Activated T-cell treated with anti-CD3 and anti-CD28 coated beads, Interleukin-2, amount 50 U/mL, for 4 hours (primary cell): ENCODE measurements at regions not wholly inside any gene's neighbourhood (a gene's known extent, or its start where the extent isn't known, plus 50 kb on each side); places are given as distances from the start of the nearest gene placed in this dataset.
"Not testable (repeated sequence)": the region's sequence is repeated elsewhere in the genome, so short reads cannot be mapped to it uniquely, and the experiment has no call there.

Source experiments
- ATAC-seq, 2 donors: fragments of 200-7000 bp; cut with Tn5 transposase; one replicate each; pipeline ENCODE4 v1.10.0; 2021
- DNase-seq: peaks from one replicate; pipeline ENCODE4 v3.0.0-alpha.2; 2020
- H3K27me3 Mint-ChIP-seq: one replicate; pipeline ENCODE4 v1.8.0; 2021; ENCODE audit warnings: low read depth, mixed read lengths
- H3K36me3 Mint-ChIP-seq: one replicate; pipeline ENCODE4 v1.8.0; 2022; ENCODE audit warnings: mixed read lengths; ENCODE audit not compliant: insufficient read depth
- H3K4me1 Mint-ChIP-seq: one replicate; pipeline ENCODE4 v1.8.0; 2021; ENCODE audit warnings: low read depth, mixed read lengths
- H3K4me3 Mint-ChIP-seq: one replicate; pipeline ENCODE4 v1.8.0; 2021; ENCODE audit warnings: mild to moderate bottlenecking, moderate library complexity, mixed read lengths
- H3K9me3 Mint-ChIP-seq: one replicate; pipeline ENCODE4 v1.8.0; 2021; ENCODE audit warnings: mixed read lengths

- DNase-seq, result no peak
- peaks cover 3% of the 10 kb centered on the region for H3K4me1 Mint-ChIP-seq
- H3K4me3 Mint-ChIP-seq, result no peak overlapping the region
- H3K27me3 Mint-ChIP-seq, result peaks cover 13% of the 10 kb centered on the region
- no peak for ATAC-seq
- no peaks in the 10 kb centered on the region for H3K9me3 Mint-ChIP-seq
- no peaks in the 10 kb centered on the region for H3K36me3 Mint-ChIP-seq
Observed at GRCh38 chr10:63077800-63078199, 55.3 kb upstream of the NRBF2 start.

GRCh38 chr10:63072951-63073350 is 60.2 kb upstream of the NRBF2 start:
- no peak for ATAC-seq
- no peak overlapping the region for H3K4me3 Mint-ChIP-seq
- H3K36me3 Mint-ChIP-seq, result no peaks in the 10 kb centered on the region
- no peaks in the 10 kb centered on the region for H3K9me3 Mint-ChIP-seq
- no peak for DNase-seq
- H3K4me1 Mint-ChIP-seq, result peaks cover 6% of the 10 kb centered on the region
- H3K27me3 Mint-ChIP-seq, result peaks cover 30% of the 10 kb centered on the region

- DNase-seq (no peak), ATAC-seq (no peak)
- H3K4me3 Mint-ChIP-seq, result no peak overlapping the region
- no peaks in the 10 kb centered on the region for H3K36me3 Mint-ChIP-seq
- no peaks in the 10 kb centered on the region for H3K9me3 Mint-ChIP-seq
- peaks cover 6% of the 10 kb centered on the region for H3K4me1 Mint-ChIP-seq
- H3K27me3 Mint-ChIP-seq, result peaks cover 37% of the 10 kb centered on the region
Observed at GRCh38 chr10:63071145-63071544, 62.0 kb upstream of the NRBF2 start.

GRCh38 chr10:63069318-63069717 is 63.8 kb upstream of the NRBF2 start:
- ATAC-seq, result no peak
- Mint-ChIP-seq H3K27me3 (peaks cover 48% of the 10 kb centered on the region), H3K9me3 (no peaks in the 10 kb centered on the region), H3K36me3 (no peaks in the 10 kb centered on the region), H3K4me1 (peaks cover 11% of the 10 kb centered on the region), H3K4me3 (no peak overlapping the region)
- DNase-seq, result no peak

GRCh38 chr10:63068246-63068645 is 64.9 kb upstream of the NRBF2 start:
- H3K4me1 Mint-ChIP-seq, result peaks cover 11% of the 10 kb centered on the region
- H3K9me3 Mint-ChIP-seq, result no peaks in the 10 kb centered on the region
- peaks cover 45% of the 10 kb centered on the region for H3K27me3 Mint-ChIP-seq
- H3K4me3 Mint-ChIP-seq, result no peak overlapping the region
- DNase-seq, result no peak
- no peaks in the 10 kb centered on the region for H3K36me3 Mint-ChIP-seq
- peak; percentile 61 to 76 for ATAC-seq

- DNase-seq (no peak), ATAC-seq (no peak)
- Mint-ChIP-seq H3K27me3 (peaks cover 49% of the 10 kb centered on the region), H3K36me3 (no peaks in the 10 kb centered on the region), H3K4me3 (no peak overlapping the region), H3K9me3 (no peaks in the 10 kb centered on the region), H3K4me1 (peaks cover 11% of the 10 kb centered on the region)
Observed at GRCh38 chr10:63066606-63067005, 66.5 kb upstream of the NRBF2 start.

- Mint-ChIP-seq H3K4me1 (peaks cover 11% of the 10 kb centered on the region), H3K27me3 (peaks cover 39% of the 10 kb centered on the region), H3K36me3 (no peaks in the 10 kb centered on the region), H3K9me3 (no peaks in the 10 kb centered on the region), H3K4me3 (no peak overlapping the region)
- ATAC-seq (peak; percentile 49 to 64), DNase-seq (no peak)
Observed at GRCh38 chr10:63064706-63065105, 68.4 kb upstream of the NRBF2 start.

GRCh38 chr10:63058236-63058635 is 74.9 kb upstream of the NRBF2 start:
- H3K4me3 Mint-ChIP-seq, result no peak overlapping the region
- no peaks in the 10 kb centered on the region for H3K36me3 Mint-ChIP-seq
- H3K9me3 Mint-ChIP-seq, result no peaks in the 10 kb centered on the region
- ATAC-seq, result no peak
- DNase-seq, result no peak
- peaks cover 10% of the 10 kb centered on the region for H3K27me3 Mint-ChIP-seq
- no peaks in the 10 kb centered on the region for H3K4me1 Mint-ChIP-seq

- no peak for DNase-seq
Observed at GRCh38 chr10:63057509-63057908, 75.6 kb upstream of the NRBF2 start.

GRCh38 chr10:63055705-63056104 is 77.4 kb upstream of the NRBF2 start:
- H3K4me3 Mint-ChIP-seq, result no peak overlapping the region
- no peaks in the 10 kb centered on the region for H3K4me1 Mint-ChIP-seq
- no peaks in the 10 kb centered on the region for H3K9me3 Mint-ChIP-seq
- no peak for DNase-seq
- H3K36me3 Mint-ChIP-seq, result no peaks in the 10 kb centered on the region
- ATAC-seq, result no peak
- peaks cover 7% of the 10 kb centered on the region for H3K27me3 Mint-ChIP-seq

More at GRCh38 chr10:63057509-63057908, 75.6 kb upstream of the NRBF2 start:
- ATAC-seq, result no peak
- Mint-ChIP-seq H3K9me3 (no peaks in the 10 kb centered on the region), H3K36me3 (no peaks in the 10 kb centered on the region), H3K4me1 (no peaks in the 10 kb centered on the region), H3K27me3 (peaks cover 6% of the 10 kb centered on the region), H3K4me3 (no peak overlapping the region)

- Mint-ChIP-seq H3K9me3 (no peaks in the 10 kb centered on the region), H3K36me3 (no peaks in the 10 kb centered on the region), H3K27me3 (peaks cover 10% of the 10 kb centered on the region), H3K4me1 (no peaks in the 10 kb centered on the region), H3K4me3 (no peak overlapping the region)
- ATAC-seq (peak in 1 of 2 donors; percentile 78), DNase-seq (no peak)
Observed at GRCh38 chr10:63054889-63055611, 78.1 kb upstream of the NRBF2 start.

- H3K4me1 Mint-ChIP-seq, result no peaks in the 10 kb centered on the region
- ATAC-seq (no peak), DNase-seq (no peak)
- no peaks in the 10 kb centered on the region for H3K36me3 Mint-ChIP-seq
- peaks cover 19% of the 10 kb centered on the region for H3K27me3 Mint-ChIP-seq
- H3K4me3 Mint-ChIP-seq, result no peak overlapping the region
- no peaks in the 10 kb centered on the region for H3K9me3 Mint-ChIP-seq
Observed at GRCh38 chr10:63052083-63052482, 81.0 kb upstream of the NRBF2 start.

GRCh38 chr10:63042256-63042655 is 90.9 kb upstream of the NRBF2 start:
- ATAC-seq (no peak), DNase-seq (no peak)
- Mint-ChIP-seq H3K9me3 (peaks cover 14% of the 10 kb centered on the region), H3K4me3 (no peak overlapping the region), H3K27me3 (peaks cover 41% of the 10 kb centered on the region), H3K4me1 (no peaks in the 10 kb centered on the region), H3K36me3 (peaks cover 3% of the 10 kb centered on the region)

- H3K4me3 Mint-ChIP-seq, ATAC-seq, DNase-seq, H3K27me3 Mint-ChIP-seq, H3K4me1 Mint-ChIP-seq, H3K36me3 Mint-ChIP-seq, H3K9me3 Mint-ChIP-seq: not testable (repeated sequence)
Observed at GRCh38 chr10:63033616-63034185, 99.4 kb upstream of the NRBF2 start.

- ATAC-seq, result no peak
- H3K4me3 Mint-ChIP-seq, result no peak overlapping the region
Observed at GRCh38 chr10:63030536-63030935, 102.6 kb upstream of the NRBF2 start.

More at GRCh38 chr10:63030536-63030935, 102.6 kb upstream of the NRBF2 start:
- Mint-ChIP-seq H3K9me3 (no peaks in the 10 kb centered on the region), H3K36me3 (no peaks in the 10 kb centered on the region), H3K27me3 (peaks cover 4% of the 10 kb centered on the region), H3K4me1 (no peaks in the 10 kb centered on the region)
- DNase-seq, result no peak
